RWPE2 (cell line): ENCODE measurements at regions not wholly inside any gene's neighbourhood (a gene's known extent, or its start where the extent isn't known, plus 50 kb on each side); places are given as distances from the start of the nearest gene placed in this dataset.

ENCODE experiments used
- ATAC-seq: fragments of 200-7000 bp; cut with Tn5 transposase; 3 replicates; pipeline ENCODE4 v1.9.1; 2021; ENCODE audit warnings: low read depth
- DNase-seq: peaks from one replicate; pipeline ENCODE4 v3.0.0-alpha.2; 2020; ENCODE audit warnings: low spot score
- H3K27ac ChIP-seq: fragments of 450-650 bp; 2 replicates; pipeline ENCODE4 v1.5.1; 2017; ENCODE audit warnings: mild to moderate bottlenecking; ENCODE audit not compliant: poor library complexity, severe bottlenecking
- H3K27me3 ChIP-seq: fragments of 250-450 bp; sonication (Bioruptor Pico); 2 replicates; pipeline ENCODE4 v1.5.1; 2021; ENCODE audit warnings: mild to moderate bottlenecking, moderate library complexity; ENCODE audit not compliant: insufficient read depth, poor library complexity, severe bottlenecking
- H3K36me3 ChIP-seq: fragments of 250-450 bp; sonication (Bioruptor Pico); 2 replicates; pipeline ENCODE4 v1.5.1; 2020; ENCODE audit warnings: low read depth, mild to moderate bottlenecking, moderate library complexity
- H3K4me1 ChIP-seq: fragments of 250-450 bp; sonication (Bioruptor Pico); 2 replicates; pipeline ENCODE4 v1.5.1; 2021; ENCODE audit warnings: mild to moderate bottlenecking, moderate library complexity; ENCODE audit not compliant: insufficient read depth, poor library complexity, severe bottlenecking
- H3K4me3 ChIP-seq: fragments of 250-450 bp; sonication (Bioruptor Pico); 2 replicates; pipeline ENCODE4 v1.5.1; 2021; ENCODE audit warnings: mild to moderate bottlenecking, moderate library complexity; ENCODE audit not compliant: severe bottlenecking
- H3K9me3 ChIP-seq: fragments of 250-450 bp; sonication (Bioruptor Pico); 2 replicates; pipeline ENCODE4 v1.5.1; 2021; ENCODE audit warnings: mild to moderate bottlenecking, moderate library complexity; ENCODE audit not compliant: severe bottlenecking
- CTCF ChIP-seq: fragments of 450-650 bp; IDR thresholded peaks from one replicate; pipeline ENCODE4 v1.5.1; 2017; ENCODE audit warnings: mild to moderate bottlenecking, moderate library complexity; ENCODE audit not compliant: poor library complexity, severe bottlenecking

- no peak for TF ChIP-seq CTCF
- Histone ChIP-seq H3K4me3 (no peak overlapping the region), H3K36me3 (no peaks in the 10 kb centered on the region), H3K4me1 (peaks cover 10% of the 10 kb centered on the region), H3K27me3 (no peaks in the 10 kb centered on the region), H3K9me3 (no peaks in the 10 kb centered on the region), H3K27ac (no peak overlapping the region)
- ATAC-seq (no peak), DNase-seq (no peak)
Measured at GRCh38 chr2:19226386-19226785, 132.0 kb downstream of the OSR1 start.

DNA sequence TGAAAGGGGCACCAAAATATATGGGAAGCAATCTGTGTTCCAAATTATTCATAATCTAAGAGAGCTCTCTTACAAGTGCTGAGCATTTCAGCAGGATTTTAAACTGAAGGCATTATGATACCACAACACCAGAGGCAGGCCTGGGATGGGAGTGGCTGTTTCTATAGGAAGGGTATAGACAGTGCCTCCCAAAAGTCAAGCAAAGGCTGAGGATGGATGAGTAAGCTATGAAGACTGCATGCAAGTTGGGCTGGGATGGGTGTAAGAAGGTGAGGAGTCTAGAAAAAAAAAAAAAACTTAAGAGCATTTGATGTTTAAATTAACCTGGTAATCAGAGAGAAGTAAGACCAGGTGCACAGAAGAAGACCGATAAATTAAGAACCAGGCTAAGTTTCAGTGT, 132.5 kb downstream of the OSR1 start:
- H3K4me1 ChIP-seq = peaks cover 10% of the 10 kb centered on the region
- no peaks in the 10 kb centered on the region for H3K36me3 ChIP-seq
- H3K27me3 ChIP-seq = no peaks in the 10 kb centered on the region
- H3K4me3 ChIP-seq = no peak overlapping the region
- H3K9me3 ChIP-seq = no peaks in the 10 kb centered on the region
- ATAC-seq = no peak
- no peak for DNase-seq
- no peak overlapping the region for H3K27ac ChIP-seq
- TF ChIP-seq CTCF = no peak

GRCh38 chr2:19225126-19225525, 133.3 kb downstream of the OSR1 start:
- Histone ChIP-seq H3K36me3 (no peaks in the 10 kb centered on the region), H3K4me1 (peaks cover 10% of the 10 kb centered on the region), H3K4me3 (no peak overlapping the region), H3K9me3 (no peaks in the 10 kb centered on the region), H3K27me3 (no peaks in the 10 kb centered on the region), H3K27ac (no peak overlapping the region)
- TF ChIP-seq CTCF = no peak
- no peak for ATAC-seq
- no peak for DNase-seq

DNA sequence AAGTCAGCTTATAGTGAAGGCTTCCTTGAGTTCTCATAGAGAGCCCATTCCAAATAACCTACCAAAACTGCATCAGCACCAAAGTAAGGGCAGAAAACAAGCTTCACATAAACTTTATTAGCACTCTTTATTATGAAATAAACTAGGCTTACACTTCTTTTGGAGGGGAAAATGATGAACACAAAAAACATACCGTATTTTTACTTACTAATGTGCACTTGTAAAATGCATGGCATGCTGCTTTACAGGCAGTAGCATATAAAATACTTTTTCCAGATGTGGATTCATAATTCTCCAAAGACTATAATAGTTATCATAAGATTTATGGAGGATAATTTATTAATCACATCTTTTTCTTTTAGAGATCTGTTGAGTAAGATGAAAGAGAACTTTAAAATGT, 133.9 kb downstream of the OSR1 start:
- H3K4me3 ChIP-seq = no peak overlapping the region
- H3K4me1 ChIP-seq = peaks cover 10% of the 10 kb centered on the region
- ATAC-seq (no peak), DNase-seq (no peak)
- TF ChIP-seq CTCF = no peak
- no peak overlapping the region for H3K27ac ChIP-seq
- H3K36me3 ChIP-seq = no peaks in the 10 kb centered on the region
- no peaks in the 10 kb centered on the region for H3K9me3 ChIP-seq
- no peaks in the 10 kb centered on the region for H3K27me3 ChIP-seq

GRCh38 chr2:19224011-19224410, 134.4 kb downstream of the OSR1 start:
- no peak for TF ChIP-seq CTCF
- no peak for DNase-seq
- H3K27me3 ChIP-seq = no peaks in the 10 kb centered on the region
- H3K4me1 ChIP-seq = peaks cover 10% of the 10 kb centered on the region
- no peak overlapping the region for H3K27ac ChIP-seq
- H3K9me3 ChIP-seq = no peaks in the 10 kb centered on the region
- no peak overlapping the region for H3K4me3 ChIP-seq
- no peak for ATAC-seq
- H3K36me3 ChIP-seq = no peaks in the 10 kb centered on the region
